GM13976 (cell line): ENCODE measurements at regions not wholly inside any gene's neighbourhood (a gene's known extent, or its start where the extent isn't known, plus 50 kb on each side); places are given as distances from the start of the nearest gene placed in this dataset.

Experiments used
- DNase-seq: peaks from one replicate; pipeline ENCODE4 v3.0.0; 2012; ENCODE audit warnings: low spot score
- CTCF ChIP-seq: IDR thresholded peaks from 2 replicates; pipeline ENCODE4 v1.5.1; 2012; ENCODE audit warnings: borderline replicate concordance, mild to moderate bottlenecking; ENCODE audit not compliant: insufficient read depth; ENCODE audit errors: extremely low read depth, missing control alignments, control extremely low read depth
- in situ Hi-C: fragments of 300-500 bp; cut with MboI; formaldehyde crosslinking; loops from one replicate; pipeline ENCODE4 v1.12.0; 2022; ENCODE audit warnings: low sequenced_read_pairs, mixed read lengths, inconsistent platforms; ENCODE audit not compliant: unreplicated experiment

GRCh38 chr16:66044556-66044955 is 321.9 kb upstream of the CDH5 start:
- no peak for DNase-seq
- in situ Hi-C loops: no loop called here
- TF ChIP-seq CTCF: no peak

GRCh38 chr16:66044089-66044488 is 322.4 kb upstream of the CDH5 start:
- no peak for TF ChIP-seq CTCF
- no peak for DNase-seq
- in situ Hi-C loops: no loop called here

GRCh38 chr16:66043326-66043725 is 323.2 kb upstream of the CDH5 start:
- DNase-seq: no peak
- TF ChIP-seq CTCF: no peak
- in situ Hi-C loops: no loop called here

GRCh38 chr16:66042341-66042740 is 324.1 kb upstream of the CDH5 start:
- DNase-seq: no peak
- TF ChIP-seq CTCF: no peak
- in situ Hi-C loops: no loop called here

GRCh38 chr16:66041907-66042306 is 324.6 kb upstream of the CDH5 start:
- in situ Hi-C loops: no loop called here

GRCh38 chr16:66039793-66040192 is 326.7 kb upstream of the CDH5 start:
- in situ Hi-C loops: no loop called here
- no peak for TF ChIP-seq CTCF
- DNase-seq: no peak

More at GRCh38 chr16:66041907-66042306, 324.6 kb upstream of the CDH5 start:
- no peak for DNase-seq
- TF ChIP-seq CTCF: no peak

- no peak for DNase-seq
- TF ChIP-seq CTCF: no peak
- in situ Hi-C loops: no loop called here
These were observed 329.4 kb upstream of the CDH5 start for GRCh38 chr16:66036793-66037715.
